Testis (tissue), 2 donors: ENCODE measurements at regions not wholly inside any gene's neighbourhood (a gene's known extent, or its start where the extent isn't known, plus 50 kb on each side); places are given as distances from the start of the nearest gene placed in this dataset.

Source experiments
- CTCF ChIP-seq, 3 experiments: fragments of 450-650 bp in 2 of 3; fragments of 200-600 bp in 1 of 3; sonication (generic) in 1 of 3; IDR thresholded peaks; one replicate each; pipeline ENCODE4 v1.5.1; 2016 to 2019; ENCODE audit warnings: antibody characterized with exemption in 3 of 3, mild to moderate bottlenecking in 2 of 3, moderate library complexity in 1 of 3
- POLR2A ChIP-seq: fragments of 450-650 bp; IDR thresholded peaks from one replicate; pipeline ENCODE4 v1.6.1; 2017; ENCODE audit warnings: antibody characterized with exemption, mild to moderate bottlenecking, moderate library complexity

- no peak for TF ChIP-seq CTCF (IDR thresholded peaks at IDR 0.05)
- TF ChIP-seq POLR2A, result no peak
Measured at GRCh38 chr12:116657921-116658495, 79.9 kb downstream of the SPRING1 start.
